LoVo (cell line): ENCODE measurements at regions not wholly inside any gene's neighbourhood (a gene's known extent, or its start where the extent isn't known, plus 50 kb on each side); places are given as distances from the start of the nearest gene placed in this dataset.

ENCODE experiments used
- DNase-seq: peaks from one replicate; pipeline ENCODE4 v3.0.0-alpha.2; 2016; ENCODE audit warnings: low spot score

DNA sequence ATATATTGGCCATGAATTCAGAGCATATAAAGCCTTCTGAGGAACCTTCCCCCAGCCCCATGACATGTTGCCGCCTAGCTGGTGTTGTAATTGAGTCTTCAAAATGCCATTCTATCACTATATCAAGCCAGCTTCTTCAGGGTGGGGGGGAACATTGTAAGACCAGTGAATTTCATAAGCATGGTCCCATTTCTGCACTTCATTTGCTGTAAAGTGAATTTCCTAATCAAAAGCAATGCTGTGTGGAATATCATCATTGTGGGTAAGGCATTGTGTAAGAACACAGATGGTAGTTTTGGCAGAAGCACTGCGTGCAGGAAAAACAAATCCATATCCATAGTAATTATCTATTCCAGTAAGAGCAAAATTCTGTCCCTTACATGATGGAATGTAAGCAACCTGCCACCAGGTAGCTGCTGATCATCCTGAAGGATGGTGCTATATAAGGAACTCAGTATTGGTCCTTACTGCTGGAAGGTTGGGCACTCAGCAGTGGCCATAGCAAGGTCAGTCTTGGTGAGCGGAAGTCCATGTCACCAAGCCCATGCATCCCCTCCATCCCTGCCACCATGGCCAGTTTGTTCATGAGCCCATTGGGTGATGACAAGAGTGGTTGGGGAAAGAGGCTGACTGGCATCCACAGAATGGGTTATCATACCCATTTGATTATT lies 159.4 kb downstream of the COPS8 start:
- no peak for DNase-seq

GRCh38 chr2:237250599-237250998 lies 163.4 kb downstream of the COL6A3 start:
- DNase-seq = no peak

- DNase-seq = no peak
These were observed 162.0 kb downstream of the COL6A3 start for GRCh38 chr2:237251986-237252385.

DNA sequence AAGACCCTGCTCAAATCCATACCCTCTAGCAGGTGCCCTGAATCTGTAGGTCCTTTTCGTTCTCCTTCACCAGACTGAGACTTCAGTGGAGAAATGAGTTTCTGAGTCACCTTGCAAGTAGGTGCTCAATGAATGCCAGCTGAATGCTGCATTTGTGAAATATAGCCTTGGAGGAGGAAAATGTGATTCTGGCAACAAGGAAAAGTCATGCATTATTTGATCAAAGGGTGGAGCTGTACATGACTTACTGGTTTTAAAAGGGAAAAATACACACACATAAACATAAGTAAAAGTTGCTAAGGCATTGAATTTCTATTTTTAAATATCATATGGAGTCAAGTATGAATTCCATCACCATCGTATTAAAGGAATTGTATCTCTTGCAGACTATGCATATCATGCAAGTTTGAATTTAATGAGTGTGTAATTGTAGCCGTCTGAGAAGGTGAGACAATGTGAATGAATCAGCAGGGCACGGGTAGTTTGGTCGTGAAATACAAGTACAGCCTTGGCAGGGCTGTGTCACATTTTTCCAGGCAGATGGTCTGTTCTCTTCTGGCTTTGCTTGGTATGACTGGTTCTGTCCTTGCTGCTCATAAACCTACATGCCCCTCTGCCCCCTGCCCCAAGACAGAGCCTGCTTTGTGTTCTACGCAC lies 160.8 kb downstream of the COL6A3 start:
- DNase-seq = no peak

DNA sequence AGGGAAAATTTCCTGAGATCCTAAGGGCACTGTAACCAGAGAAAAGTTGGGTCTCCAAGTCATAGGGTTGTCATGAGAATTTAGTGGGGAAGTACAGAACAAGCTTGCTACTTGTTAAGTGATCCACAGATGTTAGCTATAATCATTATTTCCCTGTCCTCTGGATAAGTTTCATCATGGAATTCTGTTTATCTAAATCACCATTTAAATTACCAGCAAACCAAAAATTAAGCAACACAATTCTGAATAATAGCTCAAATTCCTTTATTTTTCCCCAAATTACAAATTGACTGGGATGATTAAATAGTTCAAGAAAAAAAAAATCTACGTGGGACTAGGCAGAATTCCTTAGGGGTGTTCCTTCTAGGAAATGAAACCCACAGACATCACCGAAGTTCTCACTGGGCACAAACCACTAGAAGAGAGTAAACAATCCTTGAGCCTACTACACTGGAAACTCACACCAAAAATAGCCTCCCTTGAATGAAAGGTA lies 159.5 kb downstream of the COL6A3 start:
- no peak for DNase-seq

GRCh38 chr2:237254911-237255578 lies 158.9 kb downstream of the COL6A3 start:
- no peak for DNase-seq

DNA sequence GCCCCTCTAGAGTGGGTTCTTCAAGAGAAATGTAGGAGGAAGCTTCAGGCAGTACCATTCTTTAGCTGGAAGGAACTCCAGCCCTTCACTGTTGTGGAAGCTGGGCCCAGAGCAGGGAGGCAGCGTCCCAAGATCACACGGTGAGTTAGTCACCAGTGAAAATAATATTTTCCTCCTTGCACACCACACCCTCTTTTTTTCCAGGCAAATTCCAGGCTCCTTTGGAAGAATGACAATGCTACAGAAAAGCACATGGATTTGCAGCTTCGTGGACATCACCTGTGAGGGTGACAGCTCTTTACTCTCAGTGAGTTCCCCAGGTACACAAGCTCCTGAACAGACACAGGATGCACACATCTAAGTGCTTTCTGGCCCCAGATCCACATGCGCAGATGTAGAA lies 157.1 kb downstream of the COL6A3 start:
- no peak for DNase-seq

GRCh38 chr2:237257471-237257951 lies 156.5 kb downstream of the COL6A3 start:
- no peak for DNase-seq

GRCh38 chr2:237258116-237258515 lies 155.8 kb downstream of the COL6A3 start:
- DNase-seq = no peak

DNA sequence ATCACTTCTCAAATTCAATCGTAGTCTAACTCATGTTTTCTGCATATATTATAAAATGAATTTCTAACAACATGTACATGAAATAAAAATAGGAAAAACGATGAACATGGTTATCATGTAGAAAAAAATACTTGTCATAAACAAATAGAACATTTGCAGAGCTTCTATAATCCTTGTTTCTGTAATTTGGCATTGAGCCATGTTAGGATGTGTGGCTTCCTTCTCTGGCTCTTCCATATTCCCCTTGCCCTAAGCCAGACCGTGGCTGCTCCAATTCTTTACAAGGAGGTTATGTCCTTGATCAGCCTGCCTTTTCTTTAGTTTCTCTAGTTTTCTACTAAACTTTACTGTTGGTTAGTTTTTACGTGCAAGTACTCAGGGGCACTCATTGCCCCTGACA lies 155.3 kb downstream of the COL6A3 start:
- DNase-seq = no peak

DNA sequence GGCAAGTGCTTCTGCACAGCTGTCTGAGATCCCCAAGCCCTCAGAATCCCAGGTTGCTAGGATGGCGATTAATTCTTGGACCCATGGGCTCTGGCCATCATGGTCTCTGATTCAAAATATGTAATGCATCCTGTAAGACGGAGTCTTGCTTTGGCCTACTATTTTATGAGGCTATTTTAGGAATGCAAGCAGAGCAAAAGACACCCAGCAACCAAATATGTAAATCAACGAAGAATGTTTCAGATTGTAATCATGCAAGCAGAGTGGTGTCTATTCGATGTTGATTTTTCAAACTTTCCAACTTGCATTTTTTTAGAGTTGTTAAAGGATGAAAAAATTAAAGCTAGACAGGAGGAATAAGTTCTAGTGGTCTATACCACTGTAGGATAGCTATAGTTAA lies 154.8 kb downstream of the COL6A3 start:
- DNase-seq = no peak

GRCh38 chr2:237260039-237260620 lies 153.8 kb downstream of the COL6A3 start:
- DNase-seq = no peak

DNA sequence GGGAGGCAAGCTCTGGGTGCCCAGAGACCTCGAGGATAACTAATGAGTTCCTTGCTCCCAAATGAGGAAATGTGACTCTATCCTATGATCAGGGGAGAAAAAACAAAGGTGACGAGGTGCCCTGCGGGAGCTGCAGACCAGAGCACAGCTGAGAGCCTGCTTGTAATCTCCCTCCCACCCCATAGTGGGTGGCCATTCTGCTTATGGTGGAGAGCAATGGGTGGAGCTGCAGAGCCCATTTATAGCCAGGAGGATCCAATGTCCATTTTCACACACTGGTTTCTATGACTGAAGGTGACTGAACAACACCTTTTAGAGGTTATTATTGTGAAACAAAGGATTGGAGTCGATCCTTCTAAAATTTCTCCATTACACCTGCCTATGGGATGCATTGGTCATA lies 153.3 kb downstream of the COL6A3 start:
- no peak for DNase-seq

DNA sequence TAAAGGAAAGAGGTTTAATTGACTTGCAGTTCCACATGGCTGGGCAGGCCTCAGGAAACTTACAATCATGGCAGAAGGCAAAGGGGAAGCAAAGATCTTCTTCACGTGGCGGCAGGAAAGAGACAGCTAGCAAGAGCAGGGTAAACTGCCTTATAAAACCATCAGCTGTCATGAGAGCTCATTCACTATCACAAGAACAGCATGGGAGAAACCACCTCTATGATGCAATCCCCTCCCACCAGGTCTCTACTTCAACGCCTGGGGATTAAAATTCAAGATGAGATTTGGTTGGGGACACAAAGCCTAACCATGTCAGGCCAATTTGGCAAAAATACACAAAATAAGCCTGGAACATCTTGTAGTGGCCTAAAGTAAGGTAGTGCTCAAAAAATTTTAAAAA lies 152.6 kb downstream of the COL6A3 start:
- no peak for DNase-seq

DNA sequence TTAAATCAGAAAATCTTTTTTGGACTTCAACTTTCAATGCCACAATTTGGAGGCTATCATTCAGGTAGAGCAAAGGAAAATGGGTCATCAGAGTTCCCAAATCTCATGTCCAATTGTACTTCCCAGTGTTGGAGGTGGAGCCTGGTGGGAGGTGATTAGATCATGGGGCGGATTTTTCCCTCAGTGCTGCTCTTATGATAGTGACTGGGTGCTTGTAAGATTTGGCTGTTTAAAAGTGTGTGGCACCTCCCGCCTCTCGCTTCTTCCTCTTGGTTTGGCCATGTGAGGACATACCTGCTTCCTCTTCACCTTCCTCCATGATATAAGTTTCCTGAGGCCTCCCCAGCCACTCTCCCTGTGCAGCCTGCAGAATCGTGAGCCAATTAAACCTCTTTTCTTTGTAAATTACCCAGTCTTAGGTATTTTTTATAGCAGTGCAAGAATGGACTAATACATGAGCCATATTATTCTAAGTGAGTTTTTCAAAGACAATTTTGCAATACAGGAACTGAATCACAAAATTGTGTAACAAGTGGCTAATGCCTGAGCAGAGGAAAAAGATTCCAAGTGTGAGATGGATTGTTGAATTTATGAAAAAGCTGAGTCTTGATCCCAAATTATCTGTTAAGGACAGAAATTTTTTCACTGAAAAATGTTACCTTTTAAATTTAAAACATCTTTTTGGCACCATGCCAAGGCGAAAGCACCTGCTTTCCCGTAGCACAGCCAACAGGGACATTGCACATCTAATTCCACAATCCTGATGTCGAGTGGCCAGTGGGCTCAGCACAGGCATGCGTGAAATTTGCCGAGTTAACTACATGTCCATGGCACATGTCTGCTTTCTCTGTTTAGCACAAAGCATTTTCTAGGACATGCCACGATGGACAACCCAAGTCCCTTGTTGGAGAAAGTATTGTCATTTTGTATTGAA lies 150.9 kb downstream of the COL6A3 start:
- no peak for DNase-seq

DNA sequence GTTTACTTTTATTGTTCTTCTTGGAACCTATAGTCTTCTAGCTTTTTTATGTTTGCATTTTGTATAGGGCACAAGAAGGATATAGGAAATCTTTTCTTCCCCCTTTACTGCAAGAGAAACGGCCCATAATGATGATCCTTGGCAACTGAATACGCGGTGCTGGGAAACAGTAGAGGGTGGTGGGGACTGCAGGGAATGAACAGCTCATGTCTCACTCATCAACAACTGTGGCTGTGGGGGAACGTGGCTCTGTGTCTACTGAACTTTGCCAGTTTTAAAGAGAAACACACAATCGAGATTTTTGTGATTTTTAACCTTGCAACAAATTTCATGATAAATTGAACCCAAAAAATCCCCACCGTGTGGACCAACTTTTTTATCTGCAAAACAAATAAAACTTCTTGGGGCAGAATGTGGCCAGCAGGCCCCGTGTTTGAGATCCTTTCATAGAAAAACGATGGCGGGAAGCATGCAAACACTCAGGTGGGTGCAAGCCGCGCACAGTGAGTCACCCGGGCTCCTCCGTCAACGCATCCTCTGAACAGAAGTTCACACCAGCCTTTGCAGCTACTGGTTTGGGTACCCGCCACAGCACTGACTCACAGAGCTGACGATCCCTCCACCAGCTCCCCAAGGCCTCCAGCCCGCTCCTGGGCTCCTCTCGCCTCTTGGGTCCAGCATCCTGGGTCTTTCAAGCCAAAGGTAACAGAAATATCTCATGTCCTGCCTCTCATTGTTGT lies 149.3 kb downstream of the COL6A3 start:
- DNase-seq = no peak

GRCh38 chr2:237268004-237268708 lies 145.8 kb downstream of the COL6A3 start:
- DNase-seq = no peak

DNA sequence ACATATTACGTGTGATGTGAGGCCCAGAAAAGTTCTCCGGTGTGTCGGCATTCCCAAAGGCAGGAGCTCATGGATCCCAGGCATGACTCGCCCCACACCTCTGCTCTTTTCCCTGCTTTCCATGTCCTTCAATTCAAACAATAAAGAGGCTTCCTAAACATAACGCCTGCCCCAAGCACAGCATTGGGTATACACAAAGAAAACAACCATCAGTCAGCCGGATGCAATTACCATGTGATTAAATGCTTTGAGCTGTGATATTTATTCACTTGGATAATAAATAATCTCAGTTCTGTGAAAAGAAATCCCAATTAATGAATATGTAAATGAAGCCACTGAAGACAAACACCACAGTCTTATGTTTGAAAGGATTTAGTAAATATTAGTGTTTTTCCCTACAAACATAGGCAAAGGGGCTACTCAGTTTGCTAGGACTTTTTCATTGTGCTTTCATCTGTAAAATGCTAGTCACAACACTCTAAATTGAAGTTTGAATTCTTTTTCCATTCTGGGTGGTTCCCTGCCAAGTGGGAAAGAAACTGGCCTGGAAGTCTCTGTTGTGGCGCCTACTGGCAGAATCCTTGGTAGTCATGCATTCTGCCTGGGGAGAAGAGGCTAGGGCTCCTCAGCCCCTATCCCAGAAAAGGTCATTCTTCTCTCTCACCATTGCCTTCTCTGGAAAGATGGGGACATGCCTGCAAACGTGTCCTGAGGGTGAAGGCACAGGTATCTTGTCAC lies 144.7 kb downstream of the COL6A3 start:
- no peak for DNase-seq

DNA sequence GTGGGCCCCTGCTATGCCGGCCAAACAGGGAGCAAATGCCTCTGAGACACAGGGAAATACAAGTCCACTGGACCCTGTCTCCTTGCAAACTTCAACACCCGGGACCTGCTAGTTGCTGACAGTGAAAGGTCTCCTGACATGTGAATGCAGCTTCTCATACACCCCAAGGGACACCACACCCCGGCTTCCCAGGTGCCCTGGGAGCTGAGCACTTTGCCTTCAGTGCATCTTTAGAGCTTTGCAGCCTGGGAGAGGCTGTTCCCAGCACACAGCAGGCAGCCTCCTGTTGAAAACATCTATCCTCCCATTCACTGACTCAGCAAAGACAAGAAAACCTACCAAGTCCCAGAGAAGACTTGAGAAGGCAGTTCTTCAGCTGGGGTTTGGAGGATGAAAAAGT lies 143.4 kb downstream of the COL6A3 start:
- no peak for DNase-seq
